H1 (cell line): ENCODE measurements at regions not wholly inside any gene's neighbourhood (a gene's known extent, or its start where the extent isn't known, plus 50 kb on each side); places are given as distances from the start of the nearest gene placed in this dataset.

Source experiments
- CTCF ChIA-PET: fragments of 300-600 bp; sonication (Branson Sonifier 250); formaldehyde crosslinking; loops from one replicate; lab custom pipeline; 2021; ENCODE audit not compliant: partially characterized antibody; lab: Charles Lee
- POLR2A ChIA-PET: fragments of 300-600 bp; sonication (Branson Sonifier 250); formaldehyde crosslinking; loops from one replicate; lab custom pipeline; 2021; ENCODE audit warnings: inconsistent platforms; ENCODE audit not compliant: partially characterized antibody; lab: Charles Lee
- DNase-seq, 2 experiments: peaks; one replicate each; pipeline versions ENCODE4 v3.0.0 to v3.0.0-alpha.2; 2010 to 2022; ENCODE audit warnings: low spot score in 2 of 2, low read depth in 1 of 2, mixed read lengths in 1 of 2
- FAIRE-seq: peaks from 2 replicates; lab custom pipeline; 2011; peaks lifted over from hg19 to GRCh38; lab: Jason Lieb, UNC
- H2AFZ ChIP-seq: 2 replicates; pipeline ENCODE4 v1.8.1; 2012; ENCODE audit warnings: low read length, inconsistent platforms
- H2AK5ac ChIP-seq: 2 replicates; pipeline ENCODE4 v1.6.1; 2013; ENCODE audit warnings: low read depth, low read length
- H2BK120ac ChIP-seq: replicated peaks from 2 replicates; pipeline ENCODE3; 2013; ENCODE audit warnings: low read depth, low read length, inconsistent platforms
- H2BK12ac ChIP-seq: 2 replicates; pipeline ENCODE4 v1.6.1; 2013; ENCODE audit warnings: low read depth, low read length
- H2BK15ac ChIP-seq: 2 replicates; pipeline ENCODE4 v1.6.1; 2013; ENCODE audit warnings: low read length
- H2BK20ac ChIP-seq: 2 replicates; pipeline ENCODE4 v1.6.1; 2013; ENCODE audit warnings: low read length
- H2BK5ac ChIP-seq: 2 replicates; pipeline ENCODE4 v1.6.1; 2013; ENCODE audit warnings: low read depth, low read length
- H3K14ac ChIP-seq: 2 replicates; pipeline ENCODE4 v1.6.1; 2013; ENCODE audit warnings: inconsistent platforms; ENCODE audit not compliant: insufficient read length
- H3K18ac ChIP-seq: 2 replicates; pipeline ENCODE4 v1.6.1; 2013; ENCODE audit warnings: low read length; ENCODE audit errors: extremely low read depth
- H3K23ac ChIP-seq: 2 replicates; pipeline ENCODE4 v1.6.1; 2013; ENCODE audit warnings: inconsistent platforms; ENCODE audit not compliant: insufficient read length
- H3K23me2 ChIP-seq: 2 replicates; pipeline ENCODE4 v1.6.1; 2013; ENCODE audit warnings: low read depth, low read length
- H3K27ac ChIP-seq: 2 replicates; pipeline ENCODE4 v1.6.1; 2011; ENCODE audit warnings: low read depth, low read length, inconsistent platforms
- H3K27me3 ChIP-seq, 4 experiments: replicated peaks in 1 of 4; 1 replicate in 1 of 4; 2 replicates in 3 of 4; pipeline versions ENCODE4 v1.6.1 to v1.8.1; 2011 to 2013; ENCODE audit warnings: low read length in 3 of 4, mild to moderate bottlenecking in 3 of 4, inconsistent platforms in 2 of 4, mixed read lengths in 2 of 4, moderate library complexity in 1 of 4; ENCODE audit not compliant: control insufficient read depth in 3 of 4, insufficient read depth in 3 of 4; ENCODE audit errors: extremely low read depth in 1 of 4
- H3K36me3 ChIP-seq, 4 experiments: 2 replicates each; pipeline versions ENCODE4 v1.6.1 to v1.8.1; 2011 to 2013; ENCODE audit warnings: mild to moderate bottlenecking in 4 of 4, low read length in 3 of 4, moderate library complexity in 2 of 4, control low read depth in 1 of 4, inconsistent platforms in 1 of 4; ENCODE audit not compliant: insufficient read depth in 4 of 4, control insufficient read depth in 2 of 4
- H3K4ac ChIP-seq: replicated peaks from 2 replicates; pipeline ENCODE3; 2013; ENCODE audit warnings: low read length, low read depth, mixed read lengths, inconsistent platforms; ENCODE audit not compliant: insufficient read length
- H3K4me1 ChIP-seq, 4 experiments: replicated peaks in 1 of 4; 1 replicate in 1 of 4; 2 replicates in 3 of 4; pipeline versions ENCODE4 v1.6.1 to v1.8.1; 2011 to 2013; ENCODE audit warnings: low read length in 3 of 4, inconsistent platforms in 2 of 4, mixed read lengths in 1 of 4; ENCODE audit not compliant: insufficient read depth in 4 of 4, control insufficient read depth in 3 of 4
- H3K4me2 ChIP-seq, 2 experiments: 2 replicates each; pipeline versions ENCODE4 v1.6.1 to v1.8.1; 2011 to 2013; ENCODE audit warnings: low read depth in 2 of 2, low read length in 2 of 2, control low read depth in 1 of 2, inconsistent platforms in 1 of 2, mild to moderate bottlenecking in 1 of 2; ENCODE audit not compliant: insufficient read depth in 1 of 2
- H3K4me3 ChIP-seq, 4 experiments: fragments of 200-600, 300-600 bp in 1 of 4; sonication (generic), shearing (Covaris generic), sonication (Bioruptor Twin) in 1 of 4; 2 replicates each; pipeline versions ENCODE4 v1.5.1 to v1.8.1; 2011 to 2016; ENCODE audit warnings: low read length in 4 of 4, low read depth in 3 of 4, control low read depth in 2 of 4, inconsistent platforms in 2 of 4, mild to moderate bottlenecking in 2 of 4, mixed read lengths in 1 of 4, moderate library complexity in 1 of 4; ENCODE audit not compliant: insufficient read depth in 2 of 4; ENCODE audit errors: extremely low read depth in 1 of 4
- H3K56ac ChIP-seq: replicated peaks from 2 replicates; pipeline ENCODE3; 2013; ENCODE audit warnings: low read depth, mild to moderate bottlenecking, mixed read lengths, low read length, inconsistent platforms; ENCODE audit not compliant: insufficient read length
- H3K79me1 ChIP-seq: 2 replicates; pipeline ENCODE4 v1.6.1; 2013; ENCODE audit warnings: low read depth, low read length, control low read depth
- H3K79me2 ChIP-seq, 2 experiments: 2 replicates each; pipeline versions ENCODE4 v1.6.1 to v1.8.1; 2012 to 2013; ENCODE audit warnings: low read length in 2 of 2, mild to moderate bottlenecking in 2 of 2, inconsistent platforms in 1 of 2; ENCODE audit not compliant: insufficient read depth in 2 of 2, control insufficient read depth in 1 of 2
- H3K9ac ChIP-seq, 4 experiments: replicated peaks in 1 of 4; 1 replicate in 1 of 4; 2 replicates in 3 of 4; pipeline versions ENCODE4 v1.6.1 to v1.8.1; 2011 to 2013; ENCODE audit warnings: low read depth in 3 of 4, low read length in 3 of 4, control low read depth in 2 of 4, mild to moderate bottlenecking in 2 of 4, moderate library complexity in 2 of 4, inconsistent platforms in 1 of 4; ENCODE audit errors: extremely low read depth in 1 of 4
- H3K9me3 ChIP-seq, 2 experiments: 2 replicates each; pipeline versions ENCODE4 v1.6.1 to v1.8.1; 2012 to 2013; ENCODE audit warnings: mild to moderate bottlenecking in 2 of 2, moderate library complexity in 2 of 2, control low read depth in 1 of 2, inconsistent platforms in 1 of 2, low read depth in 1 of 2, low read length in 1 of 2, mixed read lengths in 1 of 2; ENCODE audit not compliant: insufficient read depth in 2 of 2
- H4K20me1 ChIP-seq, 2 experiments: replicated peaks in 1 of 2; 2 replicates each; pipeline versions ENCODE3 to v1.8.1; 2011 to 2013; ENCODE audit warnings: inconsistent platforms in 2 of 2, low read length in 2 of 2, mild to moderate bottlenecking in 1 of 2; ENCODE audit not compliant: insufficient read depth in 2 of 2, control insufficient read depth in 1 of 2
- H4K5ac ChIP-seq: 2 replicates; pipeline ENCODE4 v1.6.1; 2013; ENCODE audit warnings: low read length, low read depth, mixed read lengths, inconsistent platforms; ENCODE audit not compliant: insufficient read length
- H4K8ac ChIP-seq: 2 replicates; pipeline ENCODE4 v1.8.0; 2013; ENCODE audit warnings: mild to moderate bottlenecking, moderate library complexity, low read length, inconsistent platforms; ENCODE audit not compliant: insufficient read depth; ENCODE audit errors: extremely low read depth
- H4K91ac ChIP-seq: replicated peaks from 2 replicates; pipeline ENCODE3; 2013; ENCODE audit warnings: low read length, mixed read lengths, inconsistent platforms; ENCODE audit not compliant: insufficient read length
- BCL11A ChIP-seq, 2 experiments: IDR thresholded peaks; one replicate each; pipeline ENCODE4 v1.6.1; 2011; ENCODE audit warnings: low read depth in 2 of 2, low read length in 2 of 2, mild to moderate bottlenecking in 2 of 2
- SP4 ChIP-seq: IDR thresholded peaks from 2 replicates; pipeline ENCODE4 v1.6.1; 2012; ENCODE audit warnings: low read length, inconsistent platforms
- WGBS, 2 experiments: shearing (Covaris generic) in 1 of 2; methylation state at CpG; one replicate each; pipeline versions ENCODE4 v1.1.6 to v1.1.7; 2013 to 2015; ENCODE audit warnings: low lambda C conversion rate in 2 of 2, mixed read lengths in 2 of 2, inconsistent platforms in 1 of 2, low coverage in 1 of 2, missing lambda C conversion rate in 1 of 2; ENCODE audit not compliant: insufficient replicate concordance in 2 of 2, insufficient coverage in 1 of 2, insufficient read length in 1 of 2; ENCODE audit errors: extremely low coverage in 1 of 2, missing lambda C conversion rate in 1 of 2; 5-methylcytosine and 5-hydroxymethylcytosine counted together

GRCh38 chr4:151824656-151825055, 63.8 kb upstream of the GATB start:
- Histone ChIP-seq H4K8ac (no peak overlapping the region), H3K14ac (no peak overlapping the region), H3K4me2 (no peak overlapping the region), H3K23me2 (no peaks in the 10 kb centered on the region), H4K20me1 (no peaks in the 10 kb centered on the region), H3K79me2 (no peaks in the 10 kb centered on the region), H2BK120ac (no peak overlapping the region), H3K36me3 (no peaks in the 10 kb centered on the region), H3K4me3 (no peak overlapping the region), H2BK15ac (no peak overlapping the region), H3K23ac (no peak overlapping the region), H3K9ac (no peak overlapping the region), H3K9me3 (peaks cover 0 to 6% of the 10 kb centered on the region in 2 experiments; a peak in 1 of 4 replicates), H3K18ac (no peak overlapping the region), H3K27me3 (no peaks in the 10 kb centered on the region), H3K56ac (no peak overlapping the region), H2BK12ac (no peak overlapping the region), H3K4me1 (no peaks in the 10 kb centered on the region; a peak in 1 of 7 replicates), H2AFZ (no peak overlapping the region), H2AK5ac (no peak overlapping the region), H3K4ac (no peak overlapping the region), H2BK5ac (no peak overlapping the region), H3K79me1 (no peaks in the 10 kb centered on the region), H2BK20ac (no peak overlapping the region), H3K27ac (no peak overlapping the region), H4K91ac (no peak overlapping the region), H4K5ac (no peak overlapping the region)
- POLR2A ChIA-PET: no interaction called here
- WGBS, 2 experiments: 96% methylated on average over 4 of the region's 4 CpGs; no CpG with 5 or more reads in 1 of the 2 experiments
- DNase-seq (no peak), FAIRE-seq (no peak)
- CTCF ChIA-PET: interaction anchor here (2.1 kb wide), 1 partner anchor 23 kb away, joined by 6 read pairs; no protein-coding TSS in a partner anchor
- TF ChIP-seq BCL11A (IDR thresholded peaks at IDR 0.05; ENCODE audit: low read depth in 2 of 2, low read length in 2 of 2) (no peak), SP4 (no peak)
